KOPT-K1 (cell line): ENCODE measurements at regions not wholly inside any gene's neighbourhood (a gene's known extent, or its start where the extent isn't known, plus 50 kb on each side); places are given as distances from the start of the nearest gene placed in this dataset.
"Not testable (repeated sequence)": the region's sequence is repeated elsewhere in the genome, so short reads cannot be mapped to it uniquely, and the experiment has no call there.

Source experiments
- H3K27ac ChIP-seq: fragments of 200-600 bp; sonication (generic); 2 replicates; pipeline ENCODE4 v1.5.1; 2016; ENCODE audit warnings: antibody characterized with exemption, mild to moderate bottlenecking, low read depth, low read length; ENCODE audit not compliant: poor library complexity, severe bottlenecking
- H3K36me3 ChIP-seq: fragments of 200-600 bp; sonication (generic); 2 replicates; pipeline ENCODE4 v1.5.1; 2017; ENCODE audit warnings: antibody characterized with exemption, mild to moderate bottlenecking, low read length, moderate library complexity; ENCODE audit not compliant: insufficient read depth
- H3K9me3 ChIP-seq: fragments of 200-600 bp; sonication (generic); 2 replicates; pipeline ENCODE4 v1.5.1; 2017; ENCODE audit warnings: antibody characterized with exemption, low read length, mild to moderate bottlenecking; ENCODE audit not compliant: insufficient read depth, poor library complexity, severe bottlenecking

GRCh38 chr13:59047546-59047945 lies 1116.2 kb downstream of the DIAPH3 start:
- no peak overlapping the region for H3K27ac ChIP-seq
- H3K36me3 ChIP-seq, result no peaks in the 10 kb centered on the region
- no peaks in the 10 kb centered on the region for H3K9me3 ChIP-seq

GRCh38 chr13:59061621-59062020 lies 1102.1 kb downstream of the DIAPH3 start:
- Histone ChIP-seq H3K27ac (no peak overlapping the region), H3K36me3 (no peaks in the 10 kb centered on the region), H3K9me3 (no peaks in the 10 kb centered on the region)

- Histone ChIP-seq H3K27ac (no peak overlapping the region), H3K9me3 (no peaks in the 10 kb centered on the region), H3K36me3 (no peaks in the 10 kb centered on the region)
These were observed 1099.7 kb downstream of the DIAPH3 start for GRCh38 chr13:59064042-59064441.

- peaks cover 14% of the 10 kb centered on the region for H3K9me3 ChIP-seq
- H3K36me3 ChIP-seq, H3K27ac ChIP-seq: not testable (repeated sequence)
These were observed 1087.3 kb downstream of the DIAPH3 start for GRCh38 chr13:59076386-59076785.

GRCh38 chr13:59086147-59086546 lies 1077.6 kb downstream of the DIAPH3 start:
- H3K9me3 ChIP-seq, result no peaks in the 10 kb centered on the region
- no peak overlapping the region for H3K27ac ChIP-seq
- H3K36me3 ChIP-seq, result no peaks in the 10 kb centered on the region

GRCh38 chr13:59088716-59089115 lies 1075.0 kb downstream of the DIAPH3 start:
- no peak overlapping the region for H3K27ac ChIP-seq
- H3K9me3 ChIP-seq, result no peaks in the 10 kb centered on the region
- no peaks in the 10 kb centered on the region for H3K36me3 ChIP-seq

GRCh38 chr13:59094181-59094580 lies 1069.5 kb downstream of the DIAPH3 start:
- Histone ChIP-seq H3K27ac (no peak overlapping the region), H3K36me3 (no peaks in the 10 kb centered on the region), H3K9me3 (no peaks in the 10 kb centered on the region)

GRCh38 chr13:59099182-59099974 lies 1064.3 kb downstream of the DIAPH3 start:
- Histone ChIP-seq H3K27ac (no peak overlapping the region), H3K36me3 (no peaks in the 10 kb centered on the region), H3K9me3 (no peaks in the 10 kb centered on the region)

- no peaks in the 10 kb centered on the region for H3K9me3 ChIP-seq
- H3K27ac ChIP-seq, result no peak overlapping the region
- no peaks in the 10 kb centered on the region for H3K36me3 ChIP-seq
These were observed 1060.5 kb downstream of the DIAPH3 start for GRCh38 chr13:59103004-59103768.

- Histone ChIP-seq H3K9me3 (no peaks in the 10 kb centered on the region), H3K27ac (no peak overlapping the region)
These were observed 1052.0 kb downstream of the DIAPH3 start for GRCh38 chr13:59111751-59112171.

GRCh38 chr13:59112221-59112718 lies 1051.5 kb downstream of the DIAPH3 start:
- Histone ChIP-seq H3K9me3 (no peaks in the 10 kb centered on the region), H3K27ac (no peak overlapping the region), H3K36me3 (no peaks in the 10 kb centered on the region)

More at GRCh38 chr13:59111751-59112171, 1052.0 kb downstream of the DIAPH3 start:
- H3K36me3 ChIP-seq, result no peaks in the 10 kb centered on the region

GRCh38 chr13:59119475-59119874 lies 1044.3 kb downstream of the DIAPH3 start:
- H3K9me3 ChIP-seq, result no peaks in the 10 kb centered on the region
- no peak overlapping the region for H3K27ac ChIP-seq

GRCh38 chr13:59120297-59120843 lies 1043.4 kb downstream of the DIAPH3 start:
- Histone ChIP-seq H3K9me3 (no peaks in the 10 kb centered on the region), H3K36me3 (no peaks in the 10 kb centered on the region), H3K27ac (no peak overlapping the region)

More at GRCh38 chr13:59119475-59119874, 1044.3 kb downstream of the DIAPH3 start:
- no peaks in the 10 kb centered on the region for H3K36me3 ChIP-seq

- H3K27ac ChIP-seq, result no peak overlapping the region
- H3K36me3 ChIP-seq, result no peaks in the 10 kb centered on the region
- H3K9me3 ChIP-seq, result no peaks in the 10 kb centered on the region
These were observed 1042.2 kb downstream of the DIAPH3 start for GRCh38 chr13:59121507-59121906.

- no peak overlapping the region for H3K27ac ChIP-seq
- H3K9me3 ChIP-seq, result no peaks in the 10 kb centered on the region
- no peaks in the 10 kb centered on the region for H3K36me3 ChIP-seq
These were observed 1037.3 kb downstream of the DIAPH3 start for GRCh38 chr13:59126474-59126873.
